ENCODE measurements at regions not wholly inside any gene's neighbourhood (a gene's known extent, or its start where the extent isn't known, plus 50 kb on each side); places are given as distances from the start of the nearest gene placed in this dataset.

- Histone ChIP-seq H3K27ac (no peak overlapping the region), H3K36me3 (no peaks in the 10 kb centered on the region), H3K9me3 (no peaks in the 10 kb centered on the region), H3K4me3 (no peak overlapping the region), H3K27me3 (no peaks in the 10 kb centered on the region), H3K4me1 (ENCODE audit: insufficient read depth) (no peaks in the 10 kb centered on the region)
- DNase-seq: no peak
- TF ChIP-seq EP300 (IDR thresholded peaks at IDR 0.05): no peak
- no peak for TF ChIP-seq CTCF (IDR thresholded peaks at IDR 0.05)
- no peak for TF ChIP-seq POLR2A (IDR thresholded peaks at IDR 0.05)
- WGBS, 3 donors: 72 to 86% (median 78%) methylated on average over 3 of the region's 3 CpGs
- intact Hi-C loops (cut with DNase I): no loop called here
These were observed 163.3 kb upstream of the STK17B start for GRCh38 chr2:196334710-196335109.

GRCh38 chr2:196335221-196335634 is 163.8 kb upstream of the STK17B start:
- Histone ChIP-seq H3K9me3 (no peaks in the 10 kb centered on the region), H3K27ac (no peak overlapping the region), H3K4me1 (ENCODE audit: insufficient read depth) (no peaks in the 10 kb centered on the region), H3K27me3 (no peaks in the 10 kb centered on the region), H3K4me3 (no peak overlapping the region), H3K36me3 (no peaks in the 10 kb centered on the region)
- intact Hi-C loops (cut with DNase I): no loop called here
- WGBS, 3 donors: 43 to 53% (median 44%) methylated on average over 6 of the region's 6 CpGs
- no peak for DNase-seq
- TF ChIP-seq POLR2A (IDR thresholded peaks at IDR 0.05) (no peak), CTCF (IDR thresholded peaks at IDR 0.05) (no peak), EP300 (IDR thresholded peaks at IDR 0.05) (no peak)

- Histone ChIP-seq H3K27ac (no peak overlapping the region), H3K36me3 (no peaks in the 10 kb centered on the region), H3K4me3 (no peak overlapping the region), H3K4me1 (ENCODE audit: insufficient read depth) (no peaks in the 10 kb centered on the region), H3K27me3 (no peaks in the 10 kb centered on the region), H3K9me3 (no peaks in the 10 kb centered on the region)
- intact Hi-C loops (cut with DNase I): no loop called here
- no peak for DNase-seq
- WGBS, 3 donors: 89 to 90% (median 89%) methylated on average over 6 of the region's 6 CpGs
- TF ChIP-seq POLR2A (IDR thresholded peaks at IDR 0.05) (no peak), CTCF (IDR thresholded peaks at IDR 0.05) (no peak), EP300 (IDR thresholded peaks at IDR 0.05) (no peak)
These were observed 164.8 kb upstream of the STK17B start for GRCh38 chr2:196336207-196336606.

GRCh38 chr2:196336715-196337114 is 165.3 kb upstream of the STK17B start:
- H3K27ac ChIP-seq: no peak overlapping the region
- no peaks in the 10 kb centered on the region for H3K27me3 ChIP-seq
- intact Hi-C loops (cut with DNase I): no loop called here
- no peaks in the 10 kb centered on the region for H3K36me3 ChIP-seq
- no peak for DNase-seq
- no peaks in the 10 kb centered on the region for H3K4me1 ChIP-seq (ENCODE audit: insufficient read depth)
- no peak overlapping the region for H3K4me3 ChIP-seq
- H3K9me3 ChIP-seq: no peaks in the 10 kb centered on the region
- 74 to 86% (median 81%) methylated on average over 4 of the region's 4 CpGs for WGBS, 3 donors
- TF ChIP-seq EP300 (IDR thresholded peaks at IDR 0.05): no peak
- TF ChIP-seq CTCF (IDR thresholded peaks at IDR 0.05): no peak
- TF ChIP-seq POLR2A (IDR thresholded peaks at IDR 0.05): no peak

All from ovary (tissue), 7 donors.